Loucy (cell line): ENCODE measurements at regions not wholly inside any gene's neighbourhood (a gene's known extent, or its start where the extent isn't known, plus 50 kb on each side); places are given as distances from the start of the nearest gene placed in this dataset.

Experiments used
- H2AFZ ChIP-seq: fragments of 200-600 bp; sonication (generic); 2 replicates; pipeline ENCODE4 v1.6.0; 2016; ENCODE audit warnings: antibody characterized with exemption, mild to moderate bottlenecking, low read length, moderate library complexity
- H3F3A ChIP-seq: fragments of 200-600 bp; 2 replicates; pipeline ENCODE4 v1.6.0; 2016; ENCODE audit warnings: antibody characterized with exemption, low read depth, mild to moderate bottlenecking
- H3K27me3 ChIP-seq: fragments of 200-600 bp; sonication (generic); 2 replicates; pipeline ENCODE4 v1.6.1; 2014; ENCODE audit warnings: low read length, mild to moderate bottlenecking; ENCODE audit not compliant: insufficient read depth, poor library complexity, severe bottlenecking
- H3K36me3 ChIP-seq: fragments of 200-600 bp; sonication (generic); 2 replicates; pipeline ENCODE4 v1.6.1; 2016; ENCODE audit warnings: low read length; ENCODE audit not compliant: insufficient read depth
- H3K4me1 ChIP-seq: fragments of 200-600 bp; sonication (generic); 2 replicates; pipeline ENCODE4 v1.5.1; 2014; ENCODE audit warnings: low read length, mild to moderate bottlenecking; ENCODE audit not compliant: insufficient read depth, poor library complexity, severe bottlenecking
- H3K4me2 ChIP-seq: fragments of 200-600 bp; sonication (generic); 2 replicates; pipeline ENCODE4 v1.6.0; 2014; ENCODE audit warnings: antibody characterized with exemption, low read length, low read depth, mild to moderate bottlenecking; ENCODE audit not compliant: poor library complexity, severe bottlenecking
- H3K4me3 ChIP-seq: fragments of 200-600 bp; sonication (generic); 2 replicates; pipeline ENCODE4 v1.5.1; 2014; ENCODE audit warnings: low read length, mild to moderate bottlenecking, mixed read lengths; ENCODE audit not compliant: poor library complexity, severe bottlenecking
- H3K79me2 ChIP-seq: fragments of 200-600 bp; sonication (generic); 2 replicates; pipeline ENCODE4 v1.6.1; 2014; ENCODE audit warnings: low read length; ENCODE audit not compliant: insufficient read depth
- H3K9ac ChIP-seq: fragments of 200-600 bp; sonication (generic); 2 replicates; pipeline ENCODE4 v1.6.0; 2014; ENCODE audit warnings: mild to moderate bottlenecking, low read depth, low read length, moderate library complexity; ENCODE audit not compliant: poor library complexity, severe bottlenecking
- H3K9me2 ChIP-seq: fragments of 200-600 bp; sonication (generic); replicated peaks from 2 replicates; pipeline ENCODE4 v1.6.1; 2016; ENCODE audit warnings: low read depth, low read length, mixed read lengths
- H3K9me3 ChIP-seq: fragments of 200-600 bp; sonication (generic); 2 replicates; pipeline ENCODE4 v1.6.1; 2014; ENCODE audit warnings: mild to moderate bottlenecking, antibody characterized with exemption, low read length, low read depth; ENCODE audit not compliant: insufficient read depth
- H4K20me1 ChIP-seq: fragments of 200-600 bp; sonication (generic); 2 replicates; pipeline ENCODE4 v1.6.0; 2014; ENCODE audit warnings: antibody characterized with exemption, low read length, mild to moderate bottlenecking; ENCODE audit not compliant: insufficient read depth, poor library complexity, severe bottlenecking
- EZH2phosphoT487 ChIP-seq: fragments of 200-600 bp; IDR thresholded peaks from 2 replicates; pipeline ENCODE4 v1.6.1; 2018; ENCODE audit warnings: antibody characterized with exemption, mild to moderate bottlenecking, moderate library complexity, borderline replicate concordance
- TF ChIP-seq, protein P1 (sequence below): fragments of 200-600 bp; sonication (generic); conservative IDR thresholded peaks from 2 replicates; pipeline ENCODE4 v1.5.1; 2014; ENCODE audit warnings: mild to moderate bottlenecking, antibody characterized with exemption, low read length

DNA sequence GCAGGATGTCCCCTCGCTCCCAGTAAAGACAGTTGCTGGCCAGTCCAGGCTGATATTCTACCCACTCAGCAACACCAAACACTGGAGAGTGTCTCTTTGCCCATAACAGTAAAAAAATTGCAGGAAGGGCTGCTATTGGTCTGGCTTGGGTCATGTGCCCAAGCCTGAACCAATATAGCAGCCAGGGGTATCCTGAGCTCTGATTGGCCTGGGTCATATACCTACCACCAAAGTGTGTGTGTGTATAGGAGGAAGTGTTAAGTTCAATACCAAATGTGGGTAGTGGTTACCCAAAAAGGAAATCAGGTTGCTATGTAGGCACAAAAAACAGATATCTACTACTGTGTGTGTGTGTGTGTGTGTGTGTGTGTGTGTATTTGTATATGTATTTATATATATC, 373.2 kb downstream of the BCOR start:
- Histone ChIP-seq H3K27me3 (no peaks in the 10 kb centered on the region), H3K9me3 (no peaks in the 10 kb centered on the region), H3K4me1 (peaks cover 11% of the 10 kb centered on the region), H3K9me2 (no peaks in the 10 kb centered on the region), H3K9ac (no peak overlapping the region), H2AFZ (no peak overlapping the region), H3K4me3 (no peak overlapping the region), H3K79me2 (no peaks in the 10 kb centered on the region), H4K20me1 (no peaks in the 10 kb centered on the region), H3F3A (no peaks in the 10 kb centered on the region), H3K4me2 (no peak overlapping the region), H3K36me3 (no peaks in the 10 kb centered on the region)
- TF ChIP-seq, protein P1, sequence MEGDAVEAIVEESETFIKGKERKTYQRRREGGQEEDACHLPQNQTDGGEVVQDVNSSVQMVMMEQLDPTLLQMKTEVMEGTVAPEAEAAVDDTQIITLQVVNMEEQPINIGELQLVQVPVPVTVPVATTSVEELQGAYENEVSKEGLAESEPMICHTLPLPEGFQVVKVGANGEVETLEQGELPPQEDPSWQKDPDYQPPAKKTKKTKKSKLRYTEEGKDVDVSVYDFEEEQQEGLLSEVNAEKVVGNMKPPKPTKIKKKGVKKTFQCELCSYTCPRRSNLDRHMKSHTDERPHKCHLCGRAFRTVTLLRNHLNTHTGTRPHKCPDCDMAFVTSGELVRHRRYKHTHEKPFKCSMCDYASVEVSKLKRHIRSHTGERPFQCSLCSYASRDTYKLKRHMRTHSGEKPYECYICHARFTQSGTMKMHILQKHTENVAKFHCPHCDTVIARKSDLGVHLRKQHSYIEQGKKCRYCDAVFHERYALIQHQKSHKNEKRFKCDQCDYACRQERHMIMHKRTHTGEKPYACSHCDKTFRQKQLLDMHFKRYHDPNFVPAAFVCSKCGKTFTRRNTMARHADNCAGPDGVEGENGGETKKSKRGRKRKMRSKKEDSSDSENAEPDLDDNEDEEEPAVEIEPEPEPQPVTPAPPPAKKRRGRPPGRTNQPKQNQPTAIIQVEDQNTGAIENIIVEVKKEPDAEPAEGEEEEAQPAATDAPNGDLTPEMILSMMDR = no peak
- no peak for TF ChIP-seq EZH2phosphoT487

DNA sequence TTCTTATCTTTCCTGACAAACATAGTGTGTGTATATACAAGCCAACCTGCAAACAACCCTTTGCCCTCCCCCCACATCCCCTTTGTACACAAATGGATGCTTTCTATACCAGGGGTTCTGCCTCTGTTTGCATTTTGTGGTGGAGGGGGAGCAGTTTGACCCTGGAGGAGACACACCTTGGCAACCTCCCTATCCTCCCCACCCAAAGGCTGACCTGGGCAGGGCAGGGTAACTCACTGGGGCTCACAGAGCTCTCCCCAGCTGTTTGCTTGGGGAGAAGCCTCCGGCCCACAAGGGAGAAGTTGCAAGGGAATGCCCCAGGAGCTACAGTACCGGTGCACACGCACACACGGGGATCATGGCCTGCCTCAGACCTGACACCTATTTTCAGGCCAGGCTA, 372.6 kb downstream of the BCOR start:
- Histone ChIP-seq H3K36me3 (no peaks in the 10 kb centered on the region), H3K9ac (no peak overlapping the region), H3K4me2 (no peak overlapping the region), H3F3A (no peaks in the 10 kb centered on the region), H3K9me3 (no peaks in the 10 kb centered on the region), H3K4me1 (peaks cover 11% of the 10 kb centered on the region), H3K9me2 (no peaks in the 10 kb centered on the region), H3K27me3 (no peaks in the 10 kb centered on the region), H2AFZ (no peak overlapping the region), H3K79me2 (no peaks in the 10 kb centered on the region), H4K20me1 (no peaks in the 10 kb centered on the region), H3K4me3 (no peak overlapping the region)
- TF ChIP-seq, protein P1 = no peak
- no peak for TF ChIP-seq EZH2phosphoT487

- TF ChIP-seq EZH2phosphoT487 = no peak
- TF ChIP-seq, protein P1 = no peak
- no peaks in the 10 kb centered on the region for H3K79me2 ChIP-seq
- H3K4me1 ChIP-seq = peaks cover 8% of the 10 kb centered on the region
- H3K27me3 ChIP-seq = no peaks in the 10 kb centered on the region
- H3K9me2 ChIP-seq = no peaks in the 10 kb centered on the region
- H3F3A ChIP-seq = no peaks in the 10 kb centered on the region
- H3K9me3 ChIP-seq = no peaks in the 10 kb centered on the region
- H3K9ac ChIP-seq = no peak overlapping the region
- H3K36me3 ChIP-seq = no peaks in the 10 kb centered on the region
- no peak overlapping the region for H3K4me3 ChIP-seq
- H4K20me1 ChIP-seq = no peaks in the 10 kb centered on the region
- no peak overlapping the region for H2AFZ ChIP-seq
- H3K4me2 ChIP-seq = no peak overlapping the region
Measured at GRCh38 chrX:39725928-39726619, 371.7 kb downstream of the BCOR start.
